ENCODE measurements at regions not wholly inside any gene's neighbourhood (a gene's known extent, or its start where the extent isn't known, plus 50 kb on each side); places are given as distances from the start of the nearest gene placed in this dataset.
A peak's percentile ranks its signal among the peaks of the same experiment; 100 is the strongest.

GRCh38 chr2:150625741-150626140 is 138.3 kb upstream of the RND3 start:
- H3K4me3 ChIP-seq (ENCODE audit: low read length): no peak overlapping the region
- H3K4me1 Mint-ChIP-seq (ENCODE audit: low read depth): no peaks in the 10 kb centered on the region
- H3K4me3 Mint-ChIP-seq: no peak overlapping the region
- H3K27me3 Mint-ChIP-seq: no peaks in the 10 kb centered on the region
- intact Hi-C loops (cut with DNase I, micrococcal nuclease): no loop called here
- H3K9me3 Mint-ChIP-seq: no peaks in the 10 kb centered on the region
- POLR2A ChIA-PET: no interaction called here
- no peak overlapping the region for H3K27ac ChIP-seq (ENCODE audit: low read depth in 1 of 2, low read length in 2 of 2)
- H3K4me1 ChIP-seq (ENCODE audit: insufficient read depth, low read length): no peaks in the 10 kb centered on the region
- H3K36me3 ChIP-seq (ENCODE audit: insufficient read depth, low read length): no peaks in the 10 kb centered on the region
- no peak for ATAC-seq (ENCODE audit: poor library complexity)
- no peaks in the 10 kb centered on the region for H3K9me3 ChIP-seq (ENCODE audit: control insufficient read depth in 1 of 2, insufficient read depth in 1 of 2, low read length in 2 of 2)
- no peak for TF ChIP-seq CTCF (IDR thresholded peaks at IDR 0.05)
- no peaks in the 10 kb centered on the region for H3K36me3 Mint-ChIP-seq (ENCODE audit: low read depth)
- DNase-seq: no peak
- no peak overlapping the region for H3K27ac Mint-ChIP-seq
- CTCF ChIA-PET: no interaction called here
- H3K27me3 ChIP-seq (ENCODE audit: control insufficient read depth in 1 of 2, insufficient read depth in 2 of 2, low read length in 2 of 2): no peaks in the 10 kb centered on the region

- DNase-seq (no peak), ATAC-seq (ENCODE audit: poor library complexity) (no peak)
- intact Hi-C loops (cut with DNase I, micrococcal nuclease): no loop called here
- no peaks in the 10 kb centered on the region for H3K9me3 ChIP-seq (ENCODE audit: control insufficient read depth in 1 of 2, insufficient read depth in 1 of 2, low read length in 2 of 2)
- H3K36me3 ChIP-seq (ENCODE audit: insufficient read depth, low read length): no peaks in the 10 kb centered on the region
- Mint-ChIP-seq H3K27ac (no peak overlapping the region), H3K4me3 (no peak overlapping the region), H3K9me3 (no peaks in the 10 kb centered on the region), H3K27me3 (no peaks in the 10 kb centered on the region), H3K36me3 (ENCODE audit: low read depth) (no peaks in the 10 kb centered on the region), H3K4me1 (ENCODE audit: low read depth) (no peaks in the 10 kb centered on the region)
- H3K27ac ChIP-seq (ENCODE audit: low read depth in 1 of 2, low read length in 2 of 2): no peak overlapping the region
- H3K27me3 ChIP-seq (ENCODE audit: control insufficient read depth in 1 of 2, insufficient read depth in 2 of 2, low read length in 2 of 2): no peaks in the 10 kb centered on the region
- H3K4me3 ChIP-seq (ENCODE audit: low read length): no peak overlapping the region
- ChIA-PET CTCF (no interaction called here), POLR2A (no interaction called here)
- TF ChIP-seq CTCF (IDR thresholded peaks at IDR 0.05): no peak
- no peaks in the 10 kb centered on the region for H3K4me1 ChIP-seq (ENCODE audit: insufficient read depth, low read length)
Measured at GRCh38 chr2:150625303-150625702, 137.8 kb upstream of the RND3 start.

- H3K27ac ChIP-seq (ENCODE audit: low read depth in 1 of 2, low read length in 2 of 2): no peak overlapping the region
- H3K4me3 ChIP-seq (ENCODE audit: low read length): no peak overlapping the region
- POLR2A ChIA-PET: no interaction called here
- no peaks in the 10 kb centered on the region for H3K9me3 Mint-ChIP-seq
- H3K4me1 Mint-ChIP-seq (ENCODE audit: low read depth): no peaks in the 10 kb centered on the region
- H3K27ac Mint-ChIP-seq: no peak overlapping the region
- no peaks in the 10 kb centered on the region for H3K36me3 ChIP-seq (ENCODE audit: insufficient read depth, low read length)
- intact Hi-C loops (cut with DNase I, micrococcal nuclease): no loop called here
- CTCF ChIA-PET: no interaction called here
- H3K27me3 ChIP-seq (ENCODE audit: control insufficient read depth in 1 of 2, insufficient read depth in 2 of 2, low read length in 2 of 2): no peaks in the 10 kb centered on the region
- no peaks in the 10 kb centered on the region for H3K4me1 ChIP-seq (ENCODE audit: insufficient read depth, low read length)
- no peak overlapping the region for H3K4me3 Mint-ChIP-seq
- DNase-seq: peak in 2 of 14 experiments; percentile 0 to 1
- no peaks in the 10 kb centered on the region for H3K27me3 Mint-ChIP-seq
- ATAC-seq (ENCODE audit: poor library complexity): no peak
- no peaks in the 10 kb centered on the region for H3K36me3 Mint-ChIP-seq (ENCODE audit: low read depth)
- no peaks in the 10 kb centered on the region for H3K9me3 ChIP-seq (ENCODE audit: control insufficient read depth in 1 of 2, insufficient read depth in 1 of 2, low read length in 2 of 2)
- no peak for TF ChIP-seq CTCF (IDR thresholded peaks at IDR 0.05)
Measured at GRCh38 chr2:150624001-150624401, 136.5 kb upstream of the RND3 start.

All from CD4-positive, alpha-beta T cell (primary cell).